ENCODE measurements at regions not wholly inside any gene's neighbourhood (a gene's known extent, or its start where the extent isn't known, plus 50 kb on each side); places are given as distances from the start of the nearest gene placed in this dataset.

- no peak for TF ChIP-seq CTCF (IDR thresholded peaks at IDR 0.05)
- TF ChIP-seq USF2 (IDR thresholded peaks at IDR 0.05): no peak
Observed at GRCh38 chr3:67809370-67809935, 155.0 kb upstream of the SUCLG2 start.

All from A549 (cell line).